ENCODE measurements at regions not wholly inside any gene's neighbourhood (a gene's known extent, or its start where the extent isn't known, plus 50 kb on each side); places are given as distances from the start of the nearest gene placed in this dataset.

- TF ChIP-seq CTCF (IDR thresholded peaks at IDR 0.05) = no peak
- no peak for TF ChIP-seq POLR2A (IDR thresholded peaks at IDR 0.05)
Observed at GRCh38 chr2:195572895-195573683, 83.9 kb upstream of the SLC39A10 start.

Measured in lower leg skin (tissue), 3 donors.